ENCODE measurements at regions not wholly inside any gene's neighbourhood (a gene's known extent, or its start where the extent isn't known, plus 50 kb on each side); places are given as distances from the start of the nearest gene placed in this dataset.

DNA sequence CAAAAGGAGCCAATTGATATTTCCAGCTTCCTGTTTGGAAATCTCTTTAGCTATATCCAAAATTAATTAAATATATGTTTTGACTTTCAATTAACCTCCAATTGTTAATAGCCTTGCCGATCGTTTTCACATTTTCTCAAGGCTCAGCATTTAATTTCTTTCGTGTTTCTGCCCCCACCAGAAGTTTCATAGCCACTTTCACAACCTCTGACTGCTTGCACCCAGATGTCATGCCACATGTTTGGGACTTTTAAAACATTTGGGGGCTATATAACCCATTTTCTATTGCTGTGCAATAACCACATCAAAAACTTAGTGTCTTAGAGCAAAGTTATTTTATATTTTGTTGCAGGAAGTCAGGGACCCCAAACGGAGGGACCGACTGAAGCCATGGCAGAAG, 510.6 kb upstream of the CNTNAP2 start:
- TF ChIP-seq SUZ12 (IDR thresholded peaks at IDR 0.05) (no peak), HDGF (IDR thresholded peaks at IDR 0.05; ENCODE audit: borderline replicate concordance) (no peak), ELF4 (IDR thresholded peaks at IDR 0.05) (no peak), TARDBP (IDR thresholded peaks at IDR 0.05) (no peak), FOXM1 (IDR thresholded peaks at IDR 0.05; ENCODE audit: borderline replicate concordance) (no peak), ZNF384 (IDR thresholded peaks at IDR 0.05) (no peak), ARNT (IDR thresholded peaks at IDR 0.05) (no peak), SP1 (IDR thresholded peaks at IDR 0.05) (no peak), FOXK2 (IDR thresholded peaks at IDR 0.05) (no peak)
- TF ChIP-seq, protein P1, sequence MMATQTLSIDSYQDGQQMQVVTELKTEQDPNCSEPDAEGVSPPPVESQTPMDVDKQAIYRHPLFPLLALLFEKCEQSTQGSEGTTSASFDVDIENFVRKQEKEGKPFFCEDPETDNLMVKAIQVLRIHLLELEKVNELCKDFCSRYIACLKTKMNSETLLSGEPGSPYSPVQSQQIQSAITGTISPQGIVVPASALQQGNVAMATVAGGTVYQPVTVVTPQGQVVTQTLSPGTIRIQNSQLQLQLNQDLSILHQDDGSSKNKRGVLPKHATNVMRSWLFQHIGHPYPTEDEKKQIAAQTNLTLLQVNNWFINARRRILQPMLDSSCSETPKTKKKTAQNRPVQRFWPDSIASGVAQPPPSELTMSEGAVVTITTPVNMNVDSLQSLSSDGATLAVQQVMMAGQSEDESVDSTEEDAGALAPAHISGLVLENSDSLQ (IDR thresholded peaks at IDR 0.05), result no peak
